Colon (tissue), 2 donors: ENCODE measurements at regions not wholly inside any gene's neighbourhood (a gene's known extent, or its start where the extent isn't known, plus 50 kb on each side); places are given as distances from the start of the nearest gene placed in this dataset.

Experiments
- FAIRE-seq: peaks from 2 replicates; lab custom pipeline; 2012; peaks lifted over from hg19 to GRCh38; lab: Jason Lieb, UNC
- donor health status: control.
- donor health status: control.

GRCh38 chr10:128316925-128317324, 190.7 kb upstream of the MKI67 start:
- FAIRE-seq: no peak

GRCh38 chr10:128318366-128318765, 192.1 kb upstream of the MKI67 start:
- FAIRE-seq: no peak

GRCh38 chr10:128318913-128319312, 192.7 kb upstream of the MKI67 start:
- no peak for FAIRE-seq

- FAIRE-seq: no peak
Measured at GRCh38 chr10:128322106-128322505, 195.9 kb upstream of the MKI67 start.

GRCh38 chr10:128322950-128323349, 196.7 kb upstream of the MKI67 start:
- no peak for FAIRE-seq

GRCh38 chr10:128324058-128324827, 198.0 kb upstream of the MKI67 start:
- FAIRE-seq: no peak

GRCh38 chr10:128325788-128326187, 199.6 kb upstream of the MKI67 start:
- FAIRE-seq: no peak

GRCh38 chr10:128326251-128326650, 200.0 kb upstream of the MKI67 start:
- no peak for FAIRE-seq

- FAIRE-seq: no peak
Measured at GRCh38 chr10:128326851-128327250, 200.6 kb upstream of the MKI67 start.

- FAIRE-seq: no peak
Measured at GRCh38 chr10:128336401-128336800, 210.2 kb upstream of the MKI67 start.

- FAIRE-seq: no peak
Measured at GRCh38 chr10:128337860-128338378, 211.7 kb upstream of the MKI67 start.

GRCh38 chr10:128338951-128339350, 212.7 kb upstream of the MKI67 start:
- no peak for FAIRE-seq

GRCh38 chr10:128339753-128340152, 213.5 kb upstream of the MKI67 start:
- FAIRE-seq: no peak

- no peak for FAIRE-seq
Measured at GRCh38 chr10:128345353-128345752, 219.1 kb upstream of the MKI67 start.

GRCh38 chr10:128360783-128361182, 234.6 kb upstream of the MKI67 start:
- no peak for FAIRE-seq

GRCh38 chr10:128361487-128361886, 235.3 kb upstream of the MKI67 start:
- FAIRE-seq: no peak

GRCh38 chr10:128362514-128362913, 236.3 kb upstream of the MKI67 start:
- no peak for FAIRE-seq

GRCh38 chr10:128364631-128365030, 238.4 kb upstream of the MKI67 start:
- FAIRE-seq: no peak

GRCh38 chr10:128365156-128365725, 239.0 kb upstream of the MKI67 start:
- FAIRE-seq: no peak

GRCh38 chr10:128367807-128368206, 241.6 kb upstream of the MKI67 start:
- no peak for FAIRE-seq

- FAIRE-seq: no peak
Measured at GRCh38 chr10:128369101-128369650, 243.0 kb upstream of the MKI67 start.

GRCh38 chr10:128373071-128373749, 247.0 kb upstream of the MKI67 start:
- no peak for FAIRE-seq

- FAIRE-seq: no peak
Measured at GRCh38 chr10:128373831-128374230, 247.6 kb upstream of the MKI67 start.
